A549 (cell line): ENCODE measurements at regions not wholly inside any gene's neighbourhood (a gene's known extent, or its start where the extent isn't known, plus 50 kb on each side); places are given as distances from the start of the nearest gene placed in this dataset.

ENCODE experiments used
- ATAC-seq, 2 experiments: fragments of 200-7000 bp in 1 of 2; fragments of >200 bp in 1 of 2; cut with Nextera tagmentation in 1 of 2; cut with Tn5 transposase in 1 of 2; 3 replicates each; pipeline versions ENCODE4 v1.8.0 to v1.9.1; 2018 to 2020; ENCODE audit warnings: mild to moderate bottlenecking in 1 of 2, moderate library complexity in 1 of 2
- CTCF ChIA-PET: fragments of 300-600 bp; sonication (Branson Sonifier 250); formaldehyde crosslinking; extraction: SDS; loops from one replicate; lab custom pipeline; 2021; ENCODE audit warnings: antibody characterized with exemption, inconsistent platforms; lab: Yijun Ruan, JAX
- POLR2A ChIA-PET: fragments of 350-600 bp; formaldehyde crosslinking; extraction: SDS; loops from one replicate; lab custom pipeline; 2021; ENCODE audit warnings: antibody characterized with exemption, inconsistent platforms; lab: Yijun Ruan, JAX
- DNase-seq, 2 experiments: peaks; one replicate each; pipeline versions ENCODE4 v3.0.0 to v3.0.0-alpha.2; 2011 to 2016; ENCODE audit warnings: low read depth in 1 of 2, low spot score in 1 of 2
- FAIRE-seq: peaks from 2 replicates; lab custom pipeline; 2011; peaks lifted over from hg19 to GRCh38; lab: Jason Lieb, UNC
- H3K27ac ChIP-seq, 2 experiments: fragments of >200 bp; sonication (Bioruptor Twin); formaldehyde crosslinking; 3 replicates each; pipeline ENCODE4 v1.5.1; 2016 to 2017
- H3K4me1 ChIP-seq: fragments of >200 bp; sonication (Bioruptor Twin); formaldehyde crosslinking; 3 replicates; pipeline ENCODE4 v1.6.1; 2016
- H3K4me2 ChIP-seq: fragments of >200 bp; sonication (Bioruptor Twin); formaldehyde crosslinking; 3 replicates; pipeline ENCODE4 v1.6.1; 2016
- H3K4me3 ChIP-seq: fragments of >200 bp; sonication (Bioruptor Twin); formaldehyde crosslinking; 3 replicates; pipeline ENCODE4 v1.5.1; 2016
- H3K9me3 ChIP-seq: fragments of >200 bp; sonication (Bioruptor Twin); formaldehyde crosslinking; 3 replicates; pipeline ENCODE4 v1.6.1; 2016
- BHLHE40 ChIP-seq: IDR thresholded peaks from 2 replicates; pipeline ENCODE4 v1.6.1; 2012; ENCODE audit warnings: low read depth, low read length, inconsistent platforms
- CBX8 ChIP-seq: fragments of 200-600 bp; sonication (generic); IDR thresholded peaks from 2 replicates; pipeline ENCODE4 v1.6.1; 2016
- CHD2 ChIP-seq: fragments of 150-350 bp; IDR thresholded peaks from 2 replicates; pipeline ENCODE4 v1.6.1; 2014; ENCODE audit warnings: low read length; ENCODE audit not compliant: partially characterized antibody
- CTCF ChIP-seq: fragments of >200 bp; sonication (Bioruptor Twin); formaldehyde crosslinking; IDR thresholded peaks from 3 replicates; pipeline ENCODE4 v1.5.1; 2016
- E2F6 ChIP-seq: IDR thresholded peaks from 2 replicates; pipeline ENCODE4 v1.6.1; 2012; ENCODE audit warnings: low read depth, borderline replicate concordance
- ELK1 ChIP-seq: fragments of 150-350 bp; IDR thresholded peaks from 2 replicates; pipeline ENCODE4 v1.6.1; 2014; ENCODE audit warnings: low read depth, mild to moderate bottlenecking, low read length
- ESRRA ChIP-seq: fragments of 150-350 bp; IDR thresholded peaks from 2 replicates; pipeline ENCODE4 v1.6.1; 2014; ENCODE audit warnings: mild to moderate bottlenecking, low read length, borderline replicate concordance
- FOXS1 ChIP-seq: fragments of 250-450 bp; sonication (Bioruptor Pico); IDR thresholded peaks from 2 replicates; pipeline ENCODE4 v1.5.0; 2020; ENCODE audit warnings: mild to moderate bottlenecking, moderate library complexity
- GATA3 ChIP-seq: IDR thresholded peaks from 2 replicates; pipeline ENCODE4 v1.6.1; 2012; ENCODE audit warnings: borderline replicate concordance
- HDAC2 ChIP-seq: fragments of 200-600 bp; sonication (generic); IDR thresholded peaks from 2 replicates; pipeline ENCODE4 v1.6.1; 2016
- HES2 ChIP-seq: fragments of >200 bp; sonication (Bioruptor Twin); formaldehyde crosslinking; IDR thresholded peaks from 2 replicates; pipeline ENCODE4 v1.6.1; 2016
- HEYL ChIP-seq: fragments of 250-450 bp; sonication (Bioruptor Pico); IDR thresholded peaks from 2 replicates; pipeline ENCODE4 v1.8.0; 2021; ENCODE audit warnings: mild to moderate bottlenecking, moderate library complexity
- JUNB ChIP-seq: fragments of >200 bp; sonication (Bioruptor Twin); formaldehyde crosslinking; IDR thresholded peaks from 2 replicates; pipeline ENCODE4 v1.6.1; 2016
- KDM5A ChIP-seq: fragments of 200-600 bp; sonication (generic); IDR thresholded peaks from 2 replicates; pipeline ENCODE4 v1.6.1; 2016; ENCODE audit warnings: antibody characterized with exemption, mild to moderate bottlenecking
- MAFK ChIP-seq: fragments of 450-650 bp; IDR thresholded peaks from 2 replicates; pipeline ENCODE4 v1.6.1; 2014; ENCODE audit not compliant: partially characterized antibody
- MYC ChIP-seq: IDR thresholded peaks from 2 replicates; pipeline ENCODE4 v1.6.1; 2012; ENCODE audit warnings: mild to moderate bottlenecking, inconsistent platforms, low read length, improper control_type of control experiment, borderline replicate concordance
- NFE2L2 ChIP-seq: fragments of 150-350 bp; conservative IDR thresholded peaks from 2 replicates; pipeline ENCODE4 v1.6.1; 2014; ENCODE audit warnings: low read length
- NPAS2 ChIP-seq: fragments of 250-450 bp; sonication (Bioruptor Pico); IDR thresholded peaks from 2 replicates; pipeline ENCODE4 v1.8.0; 2022; ENCODE audit warnings: mild to moderate bottlenecking, moderate library complexity, borderline replicate concordance
- NR3C1 ChIP-seq: fragments of >200 bp; sonication (Bioruptor Twin); formaldehyde crosslinking; IDR thresholded peaks from 3 replicates; pipeline ENCODE4 v1.6.1; 2017
- PHF8 ChIP-seq: fragments of 200-600 bp; sonication (generic); IDR thresholded peaks from 2 replicates; pipeline ENCODE4 v1.6.1; 2016; ENCODE audit warnings: low read depth, mild to moderate bottlenecking, antibody characterized with exemption, moderate library complexity, borderline replicate concordance
- POLR2A ChIP-seq: IDR thresholded peaks from 2 replicates; pipeline ENCODE4 v1.6.1; 2012; ENCODE audit warnings: mild to moderate bottlenecking, low read length
- POLR2AphosphoS2 ChIP-seq: conservative IDR thresholded peaks from 2 replicates; pipeline ENCODE4 v1.6.1; 2012; ENCODE audit warnings: low read length, improper control_type of control experiment, inconsistent platforms
- RAD21 ChIP-seq, 2 experiments: fragments of >200 bp in 1 of 2; sonication (Bioruptor Twin) in 1 of 2; formaldehyde crosslinking in 1 of 2; IDR thresholded peaks in 1 of 2; conservative IDR thresholded peaks in 1 of 2; 2 replicates in 1 of 2; 3 replicates in 1 of 2; pipeline ENCODE4 v1.6.1; 2012 to 2018; ENCODE audit warnings: inconsistent platforms in 1 of 2
- REST ChIP-seq: fragments of 200-600 bp; sonication (generic); IDR thresholded peaks from 2 replicates; pipeline ENCODE4 v1.6.1; 2016; ENCODE audit warnings: antibody characterized with exemption, mild to moderate bottlenecking, moderate library complexity
- RFX5 ChIP-seq: fragments of 450-650 bp; IDR thresholded peaks from 2 replicates; pipeline ENCODE4 v1.7.1; 2014; ENCODE audit warnings: antibody characterized with exemption, mild to moderate bottlenecking, moderate library complexity
- SMC3 ChIP-seq: fragments of >200 bp; sonication (Bioruptor Twin); formaldehyde crosslinking; IDR thresholded peaks from 3 replicates; pipeline ENCODE4 v1.6.1; 2018; ENCODE audit warnings: inconsistent platforms
- TFCP2L1 ChIP-seq: fragments of 250-450 bp; sonication (Bioruptor Pico); IDR thresholded peaks from 2 replicates; pipeline ENCODE4 v1.5.0; 2021; ENCODE audit warnings: mild to moderate bottlenecking
- TP53 ChIP-seq: fragments of 250-450 bp; sonication (Bioruptor Pico); IDR thresholded peaks from 2 replicates; pipeline ENCODE4 v1.5.0; 2021; ENCODE audit warnings: mild to moderate bottlenecking, moderate library complexity
- ZFP36 ChIP-seq: fragments of 450-650 bp; IDR thresholded peaks from 2 replicates; pipeline ENCODE4 v1.6.1; 2014; ENCODE audit warnings: borderline replicate concordance; ENCODE audit not compliant: partially characterized antibody
- WGBS: methylation state at CpG from one replicate; pipeline ENCODE4 v1.1.6; 2017; ENCODE audit errors: missing lambda C conversion rate; 5-methylcytosine and 5-hydroxymethylcytosine counted together
- TF ChIP-seq, protein P1 (sequence below): fragments of 450-650 bp; IDR thresholded peaks from 2 replicates; pipeline ENCODE4 v1.6.1; 2014; ENCODE audit warnings: antibody characterized with exemption
- TF ChIP-seq, protein P2 (sequence below): IDR thresholded peaks from 2 replicates; pipeline ENCODE4 v1.6.1; 2012

- TF ChIP-seq NFE2L2 (no peak), CBX8 (no peak), ESRRA (no peak), SMC3 (no peak), TFCP2L1 (CRISPR knock-in tag) (no peak), CHD2 (no peak), ZFP36 (no peak), HDAC2 (no peak), RFX5 (no peak), RAD21 (conservative IDR thresholded peaks at IDR 0.05 in 1 of 2, IDR thresholded peaks at IDR 0.05 in 1 of 2) (no peak), ELK1 (no peak), TP53 (CRISPR knock-in tag) (no peak), REST (no peak), JUNB (no peak), NPAS2 (CRISPR knock-in tag) (no peak), POLR2A (no peak), KDM5A (no peak)
- ChIA-PET CTCF (no interaction called here), POLR2A (no interaction called here)
- ATAC-seq (no peak), DNase-seq (no peak), FAIRE-seq (no peak)
- Histone ChIP-seq H3K4me2 (no peak overlapping the region), H3K4me3 (no peak overlapping the region), H3K27ac (no peak overlapping the region), H3K4me1 (no peaks in the 10 kb centered on the region), H3K9me3 (no peaks in the 10 kb centered on the region; the same call in 2 of the 3 replicates)
- 21% methylated on average over 2 of the region's 2 CpGs for WGBS
Measured at GRCh38 chr13:47474326-47474725, 526.7 kb downstream of the SUCLA2 start.

DNA sequence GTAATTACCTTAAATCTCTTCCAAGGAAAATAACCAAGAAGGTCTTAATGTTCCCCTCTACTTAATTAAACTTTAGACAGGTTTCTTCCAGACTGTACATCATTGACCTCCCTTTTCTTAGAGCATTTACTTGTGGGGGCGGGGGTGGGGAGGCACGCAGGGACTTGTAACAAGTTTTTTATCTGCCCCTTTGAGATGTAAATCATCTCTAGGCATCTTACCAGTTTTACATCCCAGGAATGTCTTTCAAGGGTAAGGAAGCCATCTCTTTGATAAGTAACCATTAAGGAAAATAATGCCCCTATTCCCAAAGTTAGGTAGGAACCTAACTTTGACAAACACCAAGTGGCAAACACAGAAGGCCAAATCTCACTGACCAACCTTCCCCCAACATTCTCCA is 528.6 kb downstream of the SUCLA2 start:
- Histone ChIP-seq H3K4me2 (no peak overlapping the region), H3K4me1 (no peaks in the 10 kb centered on the region), H3K27ac (no peak overlapping the region), H3K4me3 (no peak overlapping the region), H3K9me3 (no peaks in the 10 kb centered on the region; the same call in 2 of the 3 replicates)
- ATAC-seq: no peak
- 0% methylated on average over 2 of the region's 2 CpGs for WGBS
- ChIA-PET POLR2A (no interaction called here), CTCF (no interaction called here)
- FAIRE-seq: no peak
- DNase-seq: no peak
- no peak for TF ChIP-seq PHF8
- no peak for TF ChIP-seq HES2
- TF ChIP-seq NPAS2 (CRISPR knock-in tag): no peak
- no peak for TF ChIP-seq BHLHE40
- TF ChIP-seq MAFK: no peak
- TF ChIP-seq E2F6: no peak
- TF ChIP-seq GATA3: no peak
- TF ChIP-seq, protein P1, sequence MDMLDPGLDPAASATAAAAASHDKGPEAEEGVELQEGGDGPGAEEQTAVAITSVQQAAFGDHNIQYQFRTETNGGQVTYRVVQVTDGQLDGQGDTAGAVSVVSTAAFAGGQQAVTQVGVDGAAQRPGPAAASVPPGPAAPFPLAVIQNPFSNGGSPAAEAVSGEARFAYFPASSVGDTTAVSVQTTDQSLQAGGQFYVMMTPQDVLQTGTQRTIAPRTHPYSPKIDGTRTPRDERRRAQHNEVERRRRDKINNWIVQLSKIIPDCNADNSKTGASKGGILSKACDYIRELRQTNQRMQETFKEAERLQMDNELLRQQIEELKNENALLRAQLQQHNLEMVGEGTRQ: no peak
- TF ChIP-seq POLR2AphosphoS2: no peak
- TF ChIP-seq NR3C1: no peak
- TF ChIP-seq CTCF: no peak
- TF ChIP-seq, protein P2, sequence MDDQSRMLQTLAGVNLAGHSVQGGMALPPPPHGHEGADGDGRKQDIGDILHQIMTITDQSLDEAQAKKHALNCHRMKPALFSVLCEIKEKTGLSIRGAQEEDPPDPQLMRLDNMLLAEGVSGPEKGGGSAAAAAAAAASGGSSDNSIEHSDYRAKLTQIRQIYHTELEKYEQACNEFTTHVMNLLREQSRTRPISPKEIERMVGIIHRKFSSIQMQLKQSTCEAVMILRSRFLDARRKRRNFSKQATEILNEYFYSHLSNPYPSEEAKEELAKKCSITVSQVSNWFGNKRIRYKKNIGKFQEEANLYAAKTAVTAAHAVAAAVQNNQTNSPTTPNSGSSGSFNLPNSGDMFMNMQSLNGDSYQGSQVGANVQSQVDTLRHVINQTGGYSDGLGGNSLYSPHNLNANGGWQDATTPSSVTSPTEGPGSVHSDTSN: no peak
- no peak for TF ChIP-seq RFX5
- no peak for TF ChIP-seq KDM5A
- TF ChIP-seq TP53 (CRISPR knock-in tag): no peak
- no peak for TF ChIP-seq HEYL (CRISPR knock-in tag)
- TF ChIP-seq FOXS1: no peak
- no peak for TF ChIP-seq MYC
